CD4-positive, alpha-beta T cell treated with Interleukin-21 for 1 hour (primary cell): ENCODE measurements at regions not wholly inside any gene's neighbourhood (a gene's known extent, or its start where the extent isn't known, plus 50 kb on each side); places are given as distances from the start of the nearest gene placed in this dataset.

ENCODE experiments used
- DNase-seq: peaks from one replicate; pipeline ENCODE4 v3.0.0-alpha.2; 2020

GRCh38 chr2:136209561-136210454 is 91.9 kb upstream of the CXCR4 start:
- no peak for DNase-seq

GRCh38 chr2:136208682-136209420 is 90.9 kb upstream of the CXCR4 start:
- DNase-seq = no peak

- DNase-seq = no peak
Observed at GRCh38 chr2:136207665-136208064, 89.7 kb upstream of the CXCR4 start.

- no peak for DNase-seq
Observed at GRCh38 chr2:136207030-136207623, 89.2 kb upstream of the CXCR4 start.

- DNase-seq = no peak
Observed at GRCh38 chr2:136206613-136207012, 88.7 kb upstream of the CXCR4 start.

- DNase-seq = no peak
Observed at GRCh38 chr2:136205615-136206014, 87.7 kb upstream of the CXCR4 start.

- no peak for DNase-seq
Observed at GRCh38 chr2:136204971-136205370, 87.0 kb upstream of the CXCR4 start.

- no peak for DNase-seq
Observed at GRCh38 chr2:136195226-136195625, 77.3 kb upstream of the CXCR4 start.

GRCh38 chr2:136191041-136191440 is 73.1 kb upstream of the CXCR4 start:
- DNase-seq = no peak

GRCh38 chr2:136189221-136189782 is 71.4 kb upstream of the CXCR4 start:
- DNase-seq = no peak

GRCh38 chr2:136188086-136188485 is 70.1 kb upstream of the CXCR4 start:
- DNase-seq = no peak

- DNase-seq = no peak
Observed at GRCh38 chr2:136185981-136186776, 68.2 kb upstream of the CXCR4 start.

GRCh38 chr2:136183097-136183496 is 65.1 kb upstream of the CXCR4 start:
- no peak for DNase-seq

GRCh38 chr2:136182315-136182714 is 64.4 kb upstream of the CXCR4 start:
- DNase-seq = no peak

- no peak for DNase-seq
Observed at GRCh38 chr2:136179602-136179975, 61.6 kb upstream of the CXCR4 start.

- DNase-seq = no peak
Observed at GRCh38 chr2:136178941-136179601, 61.1 kb upstream of the CXCR4 start.

GRCh38 chr2:136175868-136176267 is 57.9 kb upstream of the CXCR4 start:
- DNase-seq = no peak

- no peak for DNase-seq
Observed at GRCh38 chr2:136175466-136175865, 57.5 kb upstream of the CXCR4 start.

GRCh38 chr2:136173126-136173525 is 55.2 kb upstream of the CXCR4 start:
- no peak for DNase-seq

GRCh38 chr2:136171223-136171622 is 53.3 kb upstream of the CXCR4 start:
- DNase-seq = no peak

GRCh38 chr2:136168720-136169119 is 50.8 kb upstream of the CXCR4 start:
- no peak for DNase-seq
